ENCODE measurements at regions not wholly inside any gene's neighbourhood (a gene's known extent, or its start where the extent isn't known, plus 50 kb on each side); places are given as distances from the start of the nearest gene placed in this dataset.

DNA sequence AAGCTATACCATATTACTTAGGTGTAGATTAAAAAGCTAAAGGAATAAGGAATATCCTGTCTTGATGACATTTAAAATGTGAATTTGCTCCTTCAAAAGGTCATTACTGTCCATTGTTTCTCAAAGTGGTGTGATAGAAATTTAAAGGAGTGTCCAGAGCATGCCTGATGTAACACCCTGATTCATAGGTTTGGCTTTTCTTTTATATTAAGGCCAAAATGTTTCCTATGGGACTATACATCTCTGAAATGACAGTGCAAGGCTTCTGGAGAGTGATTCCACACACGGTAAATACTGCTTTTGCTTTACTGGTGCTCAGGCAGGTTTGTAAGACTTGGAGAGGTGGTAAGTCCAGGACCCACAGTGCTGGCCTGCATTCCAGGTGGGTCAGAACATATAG lies 289.9 kb downstream of the RFC3 start:
- peak; percentile 13 for DNase-seq (ENCODE audit: low read depth)

DNA sequence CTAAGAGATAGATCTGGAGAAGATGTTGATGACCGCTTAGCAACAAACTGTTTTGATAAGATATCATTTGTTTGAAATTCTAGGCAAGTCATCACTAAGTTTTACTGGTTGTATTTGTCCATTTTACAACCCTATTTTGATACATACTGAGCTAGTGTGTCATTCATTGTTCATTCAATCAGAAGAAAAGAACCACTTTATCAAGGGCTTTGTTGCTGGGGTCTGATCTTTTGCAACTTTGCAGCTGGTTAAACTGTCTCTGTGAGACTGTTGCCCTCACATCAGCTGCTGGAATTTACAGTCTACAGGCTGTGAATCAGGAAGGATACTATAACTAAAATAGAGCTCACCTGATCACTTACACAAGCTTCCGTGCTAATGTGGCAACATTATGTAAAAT lies 290.5 kb downstream of the RFC3 start:
- peak; percentile 8 for DNase-seq (ENCODE audit: low read depth)

DNA sequence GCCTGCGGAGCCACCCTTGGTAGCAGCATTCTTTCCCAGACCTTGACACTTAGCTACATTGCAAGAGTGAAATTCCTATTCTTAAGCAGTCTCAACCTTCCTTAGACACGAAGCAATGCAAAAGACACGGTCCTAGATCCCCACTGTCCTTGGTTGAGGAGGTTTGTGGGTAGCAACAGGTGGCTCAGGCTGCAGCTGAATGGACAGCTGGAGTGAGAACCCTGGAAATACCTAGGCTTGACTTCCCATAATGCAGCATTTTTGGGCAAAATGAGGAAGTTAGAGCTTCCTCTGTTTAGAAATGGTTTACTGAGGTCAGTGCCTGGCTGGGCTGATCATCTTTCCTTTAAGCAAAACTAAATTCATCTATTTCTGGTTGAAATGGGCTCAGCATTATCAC lies 296.6 kb downstream of the RFC3 start:
- no peak for DNase-seq (ENCODE audit: low read depth)

DNA sequence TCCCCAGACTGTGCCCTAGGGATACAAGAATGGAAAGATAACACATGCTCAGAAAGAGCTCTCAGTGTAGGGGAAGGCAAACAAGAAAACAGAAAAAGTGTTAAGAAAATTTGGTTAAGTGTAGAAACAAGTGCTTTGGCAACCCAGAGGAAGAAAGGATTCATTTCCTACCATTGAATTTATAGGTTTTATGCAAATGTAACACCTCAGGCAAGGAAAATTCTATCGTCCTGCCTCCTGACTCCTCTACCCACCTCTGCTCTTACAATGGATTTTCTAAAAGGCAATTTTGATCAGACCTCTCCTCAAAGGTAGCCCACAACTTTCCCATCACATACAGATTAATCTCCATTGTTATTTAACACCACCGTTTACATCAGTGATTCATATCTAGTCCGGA lies 298.7 kb downstream of the RFC3 start:
- no peak for DNase-seq (ENCODE audit: low read depth)

DNA sequence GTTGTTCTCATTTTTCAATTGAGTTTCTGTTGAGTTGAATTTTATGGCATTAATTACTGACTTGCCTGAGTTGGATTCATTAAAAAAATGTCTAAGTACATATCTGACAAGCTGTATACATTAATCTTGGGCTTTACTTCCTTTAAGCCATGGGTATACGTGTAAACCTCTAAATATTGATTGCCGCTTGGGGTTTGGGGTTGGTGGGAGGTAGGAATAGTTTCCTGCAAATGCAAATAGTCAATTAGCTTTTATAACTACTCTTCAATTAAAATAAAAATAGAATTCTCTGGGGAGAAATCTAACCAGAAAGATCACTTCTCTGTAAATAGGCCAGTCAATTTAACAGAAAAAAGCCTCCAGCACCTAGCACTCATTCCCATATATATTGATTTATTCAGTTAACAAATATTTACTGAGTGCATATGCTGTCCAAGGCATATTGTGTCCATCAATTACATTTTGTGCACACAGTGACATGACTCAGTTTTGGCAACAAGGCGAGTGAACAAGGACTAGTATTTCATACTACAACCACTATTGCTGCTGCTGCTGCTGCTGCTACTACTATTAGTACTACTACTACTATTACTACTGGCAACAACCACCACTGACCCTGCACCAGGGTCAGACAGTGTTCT lies 306.8 kb downstream of the RFC3 start:
- no peak for DNase-seq (ENCODE audit: low read depth)

DNA sequence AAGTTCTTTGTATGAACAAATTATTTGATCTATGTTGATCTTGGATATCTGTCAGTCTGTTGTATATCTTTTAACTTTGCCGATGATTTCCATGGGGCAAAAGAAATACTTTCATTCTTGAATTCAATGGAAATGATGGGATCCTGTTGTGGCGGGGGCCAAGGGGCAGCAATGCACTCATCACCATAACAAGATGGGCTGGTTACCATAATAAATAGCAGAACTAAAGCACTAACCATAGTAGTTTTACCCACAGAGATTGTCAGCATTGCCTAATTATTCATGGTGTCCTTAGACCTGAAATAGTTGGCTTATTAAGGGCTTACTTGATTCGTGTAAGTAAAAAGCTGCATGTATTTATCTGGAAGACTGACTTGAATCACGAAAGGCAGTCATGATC lies 309.6 kb downstream of the RFC3 start:
- DNase-seq (ENCODE audit: low read depth), result no peak

DNA sequence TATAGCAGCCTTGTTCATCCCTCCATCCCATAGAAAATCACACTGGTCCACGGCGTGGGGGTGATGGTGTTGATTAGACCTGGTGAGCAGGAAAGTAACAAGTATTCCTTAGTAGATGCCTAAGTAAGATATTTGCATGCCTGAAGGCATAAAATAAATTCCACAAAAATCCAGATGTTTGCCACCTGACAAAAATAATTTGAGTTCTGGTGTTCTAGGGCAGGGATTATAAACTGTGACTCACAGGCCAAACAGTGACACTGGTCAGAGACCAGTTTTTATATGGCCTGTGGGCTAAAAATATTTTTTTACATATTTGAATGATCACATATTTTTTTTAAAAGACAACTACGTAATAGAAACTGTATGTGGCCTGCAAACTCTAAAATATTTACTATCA lies 310.7 kb downstream of the RFC3 start:
- DNase-seq (ENCODE audit: low read depth), result no peak

DNA sequence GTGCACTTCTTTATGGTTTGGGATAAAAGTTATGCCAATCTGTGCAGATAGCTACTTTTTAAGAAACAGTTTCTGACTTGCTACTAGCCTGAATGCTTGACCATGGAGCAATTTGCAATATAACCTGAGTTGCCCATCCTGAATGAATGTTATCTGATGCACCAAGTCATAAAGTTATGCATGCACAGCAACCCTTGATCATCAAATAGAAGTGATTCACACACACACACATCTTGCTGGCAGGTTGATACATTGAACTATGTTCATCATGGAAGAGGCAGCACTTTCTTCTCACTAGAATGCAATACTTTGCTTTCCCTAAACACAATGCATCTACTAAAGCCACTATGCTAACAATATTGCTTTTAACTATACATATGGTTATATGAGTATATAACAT lies 311.5 kb downstream of the RFC3 start:
- no peak for DNase-seq (ENCODE audit: low read depth)

DNA sequence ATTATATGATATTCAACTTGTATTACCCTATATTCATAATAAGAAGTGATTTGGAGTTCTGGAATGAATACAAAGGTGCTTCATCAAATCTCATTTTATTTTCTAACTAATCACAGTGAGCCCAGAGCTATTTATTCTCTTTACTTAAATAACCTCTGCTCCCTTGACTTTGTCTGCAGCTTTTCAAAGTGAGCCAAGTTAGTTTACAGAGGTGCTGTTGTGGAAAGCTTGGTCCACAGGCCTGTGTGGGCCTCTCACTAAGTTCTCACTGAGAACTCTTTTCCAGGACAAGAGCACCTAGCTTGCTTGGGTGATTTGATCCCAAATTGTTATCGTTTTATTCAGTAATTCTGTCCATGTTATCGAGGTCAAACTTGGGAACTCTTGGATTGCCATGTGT lies 319.3 kb downstream of the RFC3 start:
- no peak for DNase-seq (ENCODE audit: low read depth)

DNA sequence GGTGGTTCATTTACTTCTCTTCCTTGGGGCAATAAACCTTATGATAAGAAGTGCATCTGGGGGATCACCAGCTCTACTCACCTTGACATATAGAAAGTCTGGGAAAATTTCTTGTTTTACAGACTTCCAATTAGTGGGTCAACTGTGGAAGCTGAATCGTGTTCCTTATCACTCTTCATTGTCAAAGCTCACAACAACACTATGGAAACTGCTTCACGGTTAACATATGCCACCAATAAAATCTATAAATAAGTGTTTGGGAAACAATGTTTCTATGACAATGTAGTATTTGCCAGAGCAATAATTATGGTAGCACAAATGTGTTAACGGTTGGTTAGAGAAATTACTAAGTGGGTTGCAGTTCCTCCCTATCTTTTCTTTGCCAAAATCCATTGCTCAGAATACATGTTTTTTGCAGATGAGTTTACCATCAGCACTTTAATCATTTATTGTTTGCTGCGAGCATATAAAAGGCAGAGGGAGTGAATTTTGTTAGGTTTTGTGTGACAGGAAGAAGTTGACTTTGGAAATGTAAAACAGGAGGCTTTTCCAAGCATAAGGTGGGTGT lies 321.8 kb downstream of the RFC3 start:
- no peak for DNase-seq (ENCODE audit: low read depth)

DNA sequence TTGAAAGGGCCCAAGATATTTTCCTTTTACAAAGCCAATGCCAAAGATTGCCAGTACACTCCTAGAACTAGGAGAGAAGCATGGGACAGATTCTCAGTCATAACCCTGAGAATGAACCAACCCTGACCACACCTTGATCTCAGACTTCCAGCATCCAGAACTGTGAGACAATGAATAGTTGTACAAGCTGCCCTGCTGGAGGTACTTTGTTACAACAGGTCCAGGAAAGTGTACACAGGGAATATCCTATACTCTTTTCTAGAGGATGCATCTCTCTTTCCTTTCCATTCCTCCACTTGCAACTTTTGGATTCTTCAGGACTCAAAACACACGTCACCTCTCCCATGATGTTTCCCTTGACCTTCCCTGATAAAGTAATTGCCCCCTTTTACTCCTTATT lies 325.7 kb downstream of the RFC3 start:
- no peak for DNase-seq (ENCODE audit: low read depth)

DNA sequence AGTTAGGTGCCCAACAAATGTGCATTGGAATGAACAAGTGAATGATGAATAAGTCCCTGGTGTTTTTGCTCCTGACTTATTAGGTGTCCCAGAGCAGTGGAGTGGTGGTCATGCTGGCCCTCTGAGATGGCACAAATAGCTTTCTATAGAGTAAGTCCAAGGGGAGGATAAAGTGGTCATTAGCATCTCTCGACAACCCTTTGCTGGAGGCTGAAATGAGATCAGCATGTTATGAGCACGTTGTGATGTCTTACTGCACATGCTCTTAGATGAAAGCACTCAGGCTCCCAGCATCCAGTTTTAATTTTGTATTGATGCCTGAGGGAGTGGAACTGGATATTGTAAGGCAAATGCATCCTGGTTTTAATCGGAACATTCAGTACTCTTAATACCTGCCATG lies 326.2 kb downstream of the RFC3 start:
- DNase-seq (ENCODE audit: low read depth), result no peak

DNA sequence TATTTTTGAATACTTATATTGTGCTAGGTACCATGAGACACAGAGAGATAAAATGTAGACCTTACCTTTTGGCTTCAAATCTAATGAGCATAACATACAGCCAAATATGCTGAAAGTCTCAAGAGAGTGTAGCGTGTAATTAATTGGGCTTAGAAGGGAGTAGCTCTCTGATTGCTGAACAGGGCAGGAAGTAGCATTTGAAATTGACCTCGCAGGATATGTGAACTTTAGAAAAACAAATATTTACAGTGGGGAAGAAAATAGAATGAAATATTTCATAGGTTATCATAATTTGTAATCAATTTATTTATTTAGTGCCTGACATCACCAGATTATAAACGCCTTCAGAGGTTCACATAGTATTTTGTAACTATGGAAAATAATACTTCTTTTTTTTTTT lies 327.1 kb downstream of the RFC3 start:
- DNase-seq (ENCODE audit: low read depth), result no peak

DNA sequence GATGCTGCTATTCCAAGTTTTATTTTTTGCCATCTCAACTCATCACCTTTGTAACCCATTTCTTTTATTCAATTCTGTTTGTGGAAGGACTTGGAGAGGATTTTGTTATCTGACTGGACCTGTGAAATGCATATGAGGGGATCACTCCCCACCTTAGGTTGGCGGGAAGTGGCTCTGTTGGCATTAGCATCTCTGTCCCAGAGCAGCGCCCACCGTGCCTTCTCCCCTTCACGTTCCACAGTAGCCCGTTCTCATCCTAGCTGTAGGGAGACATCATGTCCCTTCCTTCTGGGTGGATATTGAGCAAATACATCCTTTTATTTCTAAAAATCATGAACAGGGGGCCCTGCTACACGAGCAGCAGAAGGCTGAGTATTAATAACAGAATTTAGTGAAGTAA lies 330.4 kb downstream of the RFC3 start:
- no peak for DNase-seq (ENCODE audit: low read depth)

DNA sequence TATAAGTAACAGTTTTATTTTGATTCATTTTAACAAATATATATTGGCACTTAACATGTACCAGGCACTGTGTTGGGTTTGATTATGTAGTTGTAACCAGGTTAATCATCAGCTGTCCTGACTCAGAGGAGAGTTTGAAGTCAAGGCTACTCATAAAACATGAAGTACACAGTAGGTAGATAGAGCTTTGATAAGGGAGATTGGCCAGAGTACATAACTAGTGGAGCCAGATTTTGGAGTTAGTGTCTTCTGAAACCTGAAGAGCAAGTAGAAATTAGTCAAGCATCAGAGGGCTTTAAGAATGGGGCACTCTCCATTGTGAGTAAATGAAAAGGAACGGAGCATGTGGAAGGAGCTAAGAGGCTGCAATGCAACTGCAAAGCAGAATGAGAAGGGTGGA lies 333.9 kb downstream of the RFC3 start:
- DNase-seq (ENCODE audit: low read depth), result no peak

DNA sequence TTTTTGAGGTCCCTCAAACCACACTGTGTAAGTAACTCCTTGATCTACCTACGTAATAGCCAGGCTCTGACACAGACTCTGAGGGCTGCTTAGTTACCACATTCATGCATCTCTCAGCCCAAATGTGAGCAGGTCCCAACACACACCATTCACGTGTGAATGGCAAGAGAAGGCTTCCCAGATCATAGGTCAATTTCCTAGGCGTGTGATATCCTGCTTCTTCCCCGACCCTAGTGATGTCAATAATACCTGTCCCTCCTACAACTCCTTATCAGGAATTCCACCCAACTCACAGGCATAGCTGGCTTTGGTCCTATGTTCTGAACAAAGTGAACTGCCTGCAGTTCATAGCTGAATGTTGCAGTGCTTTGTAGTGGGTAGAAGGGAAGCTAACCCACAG lies 334.5 kb downstream of the RFC3 start:
- no peak for DNase-seq (ENCODE audit: low read depth)

DNA sequence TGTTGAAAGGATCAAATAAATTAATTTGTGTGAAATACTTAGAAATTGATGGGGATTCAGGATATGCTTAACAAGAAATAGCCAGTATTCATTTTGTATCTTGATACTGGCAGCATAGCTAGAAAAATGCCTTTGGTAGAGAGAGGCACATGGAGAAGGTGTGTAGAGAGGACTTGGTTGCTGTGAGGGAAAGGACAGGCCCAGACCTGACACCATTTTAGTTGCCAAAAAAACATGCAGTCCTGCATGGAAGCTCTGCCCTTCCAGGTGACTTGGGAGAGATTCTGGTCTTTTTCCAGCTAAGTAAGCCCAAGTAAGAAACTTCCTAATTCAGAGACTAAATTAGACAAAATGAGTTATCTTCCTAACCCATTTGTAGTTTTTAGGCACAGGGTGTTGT lies 335.0 kb downstream of the RFC3 start:
- DNase-seq (ENCODE audit: low read depth), result no peak

DNA sequence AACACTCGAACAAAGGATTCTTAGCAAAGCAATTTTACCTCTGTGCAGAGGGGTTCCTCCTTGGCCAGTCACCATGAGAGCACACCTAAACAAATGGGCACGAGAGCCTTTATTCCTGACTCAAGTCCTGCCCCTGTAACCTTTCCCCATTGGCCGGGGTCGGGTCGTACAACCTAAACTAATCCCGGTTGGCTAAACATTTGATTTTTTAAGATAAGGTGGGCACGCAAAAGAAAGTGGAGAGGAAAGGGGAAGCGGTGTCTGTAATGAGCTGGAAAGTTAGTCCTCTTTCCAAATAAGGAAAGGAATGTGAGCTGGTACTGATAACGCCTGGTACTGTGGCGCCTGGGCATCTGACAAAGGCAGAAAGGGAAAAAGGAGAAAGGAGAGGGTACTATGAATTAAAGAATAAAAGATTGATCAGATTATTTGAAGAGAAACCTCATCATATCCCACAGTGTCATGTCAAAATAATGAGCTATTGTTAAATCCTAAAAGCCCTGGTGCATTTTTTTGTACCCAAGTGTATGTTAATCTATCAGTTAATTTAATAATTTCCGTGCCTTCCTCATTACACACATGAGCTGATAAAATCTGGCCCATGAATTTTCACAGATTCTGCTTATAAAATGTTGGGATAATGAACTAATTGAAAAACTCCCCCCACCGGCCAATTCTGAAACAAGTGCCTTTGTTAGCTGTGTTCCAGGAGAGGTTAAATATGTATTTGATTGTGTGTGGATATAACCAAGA lies 335.7 kb downstream of the RFC3 start:
- no peak for DNase-seq (ENCODE audit: low read depth)

DNA sequence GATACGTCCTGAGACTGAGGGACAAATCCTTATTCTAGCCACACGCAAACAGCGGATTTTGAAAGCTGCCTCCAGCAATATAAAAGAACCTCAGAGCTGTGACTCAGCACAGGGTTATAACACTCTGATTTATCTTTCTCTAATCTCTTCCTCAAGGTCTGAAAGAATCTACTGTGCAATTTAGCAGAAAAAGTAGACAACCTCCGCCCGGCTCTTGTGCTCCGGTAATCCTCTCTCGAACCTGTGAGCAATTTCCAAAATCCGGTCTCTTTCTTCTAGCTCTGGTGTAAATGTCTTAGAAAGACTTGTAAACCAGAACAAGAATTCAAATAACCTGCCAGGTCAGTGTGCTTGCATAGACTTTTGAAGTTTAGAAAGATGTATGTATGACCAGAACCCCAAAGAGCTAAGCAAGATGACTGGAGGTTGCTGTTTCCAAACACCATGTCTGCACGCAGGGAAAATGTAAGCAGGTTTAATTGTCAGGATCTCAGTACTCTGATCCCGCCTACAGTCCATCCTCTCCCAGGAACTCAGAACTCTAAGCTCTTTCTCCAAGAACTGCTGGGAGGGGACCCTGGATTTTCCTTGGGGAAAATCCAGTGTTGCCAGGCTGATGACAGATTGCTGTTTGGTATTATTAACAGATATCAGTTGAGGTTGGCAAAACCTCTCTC lies 338.1 kb downstream of the RFC3 start:
- DNase-seq (ENCODE audit: low read depth), result peak; percentile 80

DNA sequence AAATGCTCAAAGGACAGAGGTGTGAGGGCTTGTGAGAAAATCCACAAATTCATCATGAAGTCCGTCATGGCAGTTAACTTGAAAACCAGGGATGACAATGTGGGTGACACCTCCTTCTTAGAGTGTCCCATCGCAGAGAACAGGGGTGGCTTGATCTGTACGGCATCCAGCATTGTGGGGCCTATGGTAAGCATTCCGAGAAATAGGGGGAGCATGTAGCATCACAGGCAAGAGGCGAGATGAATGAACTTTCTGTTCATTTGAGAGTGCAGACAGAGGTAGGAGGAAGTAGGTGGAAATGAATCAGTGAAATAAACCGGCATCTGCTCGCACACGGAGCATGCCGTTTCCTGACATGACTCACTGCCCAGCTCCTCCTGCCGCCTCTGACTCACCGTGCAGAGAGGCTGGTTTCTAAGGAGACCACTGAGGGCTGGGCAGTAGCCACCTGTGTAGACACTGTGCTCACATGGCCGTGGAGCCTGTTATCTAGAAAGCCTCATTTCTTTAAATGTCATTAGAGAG lies 339.0 kb downstream of the RFC3 start:
- DNase-seq (ENCODE audit: low read depth), result peak; percentile 100

DNA sequence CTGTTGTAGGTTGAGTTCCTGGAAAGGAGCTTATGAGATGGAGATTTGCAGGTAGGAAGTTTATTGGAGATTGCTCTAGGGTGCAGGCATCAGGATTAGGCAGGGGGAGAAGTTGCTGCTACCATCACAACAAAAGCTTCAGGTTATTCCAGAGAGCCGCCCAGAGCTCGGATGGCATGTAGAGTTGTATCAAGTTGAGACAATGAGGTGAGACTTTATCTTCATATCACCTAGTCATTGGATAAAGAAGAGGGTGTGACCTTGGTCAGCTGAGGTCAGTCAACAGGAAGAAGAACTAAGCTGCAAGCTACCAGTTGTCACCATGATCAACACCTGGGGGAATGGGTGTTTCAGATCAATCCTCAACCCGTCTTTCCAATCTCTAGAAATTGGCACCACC lies 342.0 kb downstream of the RFC3 start:
- DNase-seq (ENCODE audit: low read depth), result no peak

DNA sequence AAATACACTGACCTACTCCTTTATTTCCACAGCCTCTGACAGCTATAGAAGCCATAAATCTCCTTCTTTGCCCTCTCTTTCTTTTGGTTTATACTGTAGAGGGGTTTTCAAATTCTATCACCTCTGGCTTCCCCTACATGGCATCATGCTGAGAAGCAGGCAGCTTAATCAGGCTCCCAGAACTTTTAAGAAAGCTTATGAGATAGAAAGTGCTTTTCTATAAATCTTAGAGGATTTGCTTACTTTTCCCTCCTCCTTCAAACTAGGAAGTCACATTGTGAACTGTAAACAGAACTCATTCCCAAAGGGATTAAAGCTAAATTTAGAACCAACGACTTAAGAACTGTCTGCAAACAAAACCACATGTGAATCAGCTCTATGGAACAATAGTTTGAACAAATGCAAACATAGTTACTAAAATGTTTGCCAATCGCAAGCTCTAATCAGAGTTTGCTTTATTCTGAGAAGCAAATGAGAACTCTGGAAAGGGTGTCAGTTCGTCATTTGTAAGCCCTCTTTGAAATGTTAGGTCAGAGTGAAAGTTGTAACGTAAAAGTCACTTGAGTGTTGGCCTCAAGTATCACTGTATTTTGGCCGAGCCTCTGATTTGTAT lies 344.1 kb downstream of the RFC3 start:
- peak; percentile 67 for DNase-seq (ENCODE audit: low read depth)

Data from HT1080 (cell line).